DOHH2 (cell line): ENCODE measurements at regions not wholly inside any gene's neighbourhood (a gene's known extent, or its start where the extent isn't known, plus 50 kb on each side); places are given as distances from the start of the nearest gene placed in this dataset.

ENCODE experiments used
- H3F3A ChIP-seq: fragments of 200-600 bp; sonication (generic), shearing (Covaris generic); 2 replicates; pipeline ENCODE4 v1.6.0; 2016; ENCODE audit warnings: antibody characterized with exemption, mild to moderate bottlenecking; ENCODE audit not compliant: control insufficient read depth, insufficient read depth
- H3K27ac ChIP-seq: fragments of 200-600 bp; sonication (generic); 2 replicates; pipeline ENCODE4 v1.5.1; 2014; ENCODE audit warnings: low read depth, mild to moderate bottlenecking, low read length, moderate library complexity
- H3K27me3 ChIP-seq: fragments of 200-600 bp; sonication (generic); 2 replicates; pipeline ENCODE4 v1.6.1; 2014; ENCODE audit warnings: mild to moderate bottlenecking, low read length, mixed read lengths; ENCODE audit not compliant: control insufficient read depth
- H3K36me3 ChIP-seq: fragments of 200-600 bp; sonication (generic); 2 replicates; pipeline ENCODE4 v1.6.1; 2014; ENCODE audit warnings: mild to moderate bottlenecking, low read length, moderate library complexity, mixed read lengths; ENCODE audit not compliant: control insufficient read depth
- H3K4me1 ChIP-seq: fragments of 200-600 bp; sonication (generic); 2 replicates; pipeline ENCODE4 v1.6.1; 2014; ENCODE audit warnings: mild to moderate bottlenecking, low read length, mixed read lengths; ENCODE audit not compliant: control insufficient read depth
- H3K4me2 ChIP-seq: fragments of 200-600 bp; sonication (generic); 2 replicates; pipeline ENCODE4 v1.6.0; 2014; ENCODE audit warnings: mild to moderate bottlenecking, low read length, moderate library complexity
- H3K4me3 ChIP-seq: fragments of 200-600 bp; sonication (generic); 2 replicates; pipeline ENCODE4 v1.5.1; 2014; ENCODE audit warnings: mild to moderate bottlenecking, low read length, mixed read lengths
- H3K79me2 ChIP-seq: fragments of 200-600 bp; sonication (generic); 2 replicates; pipeline ENCODE4 v1.6.1; 2014; ENCODE audit warnings: mild to moderate bottlenecking, low read length, mixed read lengths; ENCODE audit not compliant: control insufficient read depth
- H3K9me2 ChIP-seq: fragments of 200-600 bp; sonication (generic); replicated peaks from 2 replicates; pipeline ENCODE4 v1.6.1; 2014; ENCODE audit warnings: mild to moderate bottlenecking, low read length, mixed read lengths; ENCODE audit not compliant: control insufficient read depth
- H3K9me3 ChIP-seq: fragments of 200-600 bp; sonication (generic); 2 replicates; pipeline ENCODE4 v1.6.1; 2014; ENCODE audit warnings: antibody characterized with exemption, low read length, mixed read lengths; ENCODE audit not compliant: control insufficient read depth, insufficient read depth
- H4K20me1 ChIP-seq: fragments of 200-600 bp; sonication (generic); 2 replicates; pipeline ENCODE4 v1.6.0; 2014; ENCODE audit warnings: low read depth, mild to moderate bottlenecking, antibody characterized with exemption, low read length, moderate library complexity; ENCODE audit not compliant: control insufficient read depth, insufficient read depth
- EZH2phosphoT487 ChIP-seq: fragments of 200-600 bp; sonication (generic); IDR thresholded peaks from 2 replicates; pipeline ENCODE4 v1.6.1; 2017; ENCODE audit warnings: borderline replicate concordance, mild to moderate bottlenecking, antibody characterized with exemption, low read length, moderate library complexity, mixed read lengths
- TF ChIP-seq, protein P1 (sequence below): fragments of 200-600 bp; sonication (generic); IDR thresholded peaks from one replicate; pipeline ENCODE4 v1.5.1; 2014; ENCODE audit warnings: antibody characterized with exemption, mild to moderate bottlenecking, low read depth, low read length; ENCODE audit not compliant: poor library complexity, severe bottlenecking

DNA sequence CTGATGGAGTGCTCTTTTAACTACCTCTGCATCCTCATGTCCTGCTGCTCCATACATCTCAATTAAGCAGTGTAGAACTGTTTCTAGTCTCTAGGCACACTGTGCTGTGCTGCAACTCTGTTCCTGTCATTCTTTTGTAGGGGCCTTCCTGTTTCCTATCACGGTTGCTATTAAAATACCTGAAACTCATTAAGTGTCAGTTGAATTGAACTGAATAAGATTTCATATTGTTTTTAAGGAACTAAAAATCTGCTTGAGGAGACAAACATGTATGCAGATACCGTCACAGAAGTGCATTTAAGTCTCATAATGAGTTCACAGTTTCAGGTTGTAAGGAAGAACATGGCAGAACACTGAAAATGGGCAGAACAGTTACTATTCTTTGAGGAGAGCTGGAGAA is 170.1 kb downstream of the LARP7 start:
- no peaks in the 10 kb centered on the region for H3K9me2 ChIP-seq
- no peak overlapping the region for H3K27ac ChIP-seq
- H4K20me1 ChIP-seq: no peaks in the 10 kb centered on the region
- H3K27me3 ChIP-seq: no peaks in the 10 kb centered on the region
- H3K4me1 ChIP-seq: peaks cover 6% of the 10 kb centered on the region
- no peaks in the 10 kb centered on the region for H3K36me3 ChIP-seq
- no peak overlapping the region for H3K4me3 ChIP-seq
- TF ChIP-seq, protein P1, sequence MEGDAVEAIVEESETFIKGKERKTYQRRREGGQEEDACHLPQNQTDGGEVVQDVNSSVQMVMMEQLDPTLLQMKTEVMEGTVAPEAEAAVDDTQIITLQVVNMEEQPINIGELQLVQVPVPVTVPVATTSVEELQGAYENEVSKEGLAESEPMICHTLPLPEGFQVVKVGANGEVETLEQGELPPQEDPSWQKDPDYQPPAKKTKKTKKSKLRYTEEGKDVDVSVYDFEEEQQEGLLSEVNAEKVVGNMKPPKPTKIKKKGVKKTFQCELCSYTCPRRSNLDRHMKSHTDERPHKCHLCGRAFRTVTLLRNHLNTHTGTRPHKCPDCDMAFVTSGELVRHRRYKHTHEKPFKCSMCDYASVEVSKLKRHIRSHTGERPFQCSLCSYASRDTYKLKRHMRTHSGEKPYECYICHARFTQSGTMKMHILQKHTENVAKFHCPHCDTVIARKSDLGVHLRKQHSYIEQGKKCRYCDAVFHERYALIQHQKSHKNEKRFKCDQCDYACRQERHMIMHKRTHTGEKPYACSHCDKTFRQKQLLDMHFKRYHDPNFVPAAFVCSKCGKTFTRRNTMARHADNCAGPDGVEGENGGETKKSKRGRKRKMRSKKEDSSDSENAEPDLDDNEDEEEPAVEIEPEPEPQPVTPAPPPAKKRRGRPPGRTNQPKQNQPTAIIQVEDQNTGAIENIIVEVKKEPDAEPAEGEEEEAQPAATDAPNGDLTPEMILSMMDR: no peak
- TF ChIP-seq EZH2phosphoT487: no peak
- H3F3A ChIP-seq: no peaks in the 10 kb centered on the region
- no peaks in the 10 kb centered on the region for H3K9me3 ChIP-seq
- no peaks in the 10 kb centered on the region for H3K79me2 ChIP-seq
- no peak overlapping the region for H3K4me2 ChIP-seq

DNA sequence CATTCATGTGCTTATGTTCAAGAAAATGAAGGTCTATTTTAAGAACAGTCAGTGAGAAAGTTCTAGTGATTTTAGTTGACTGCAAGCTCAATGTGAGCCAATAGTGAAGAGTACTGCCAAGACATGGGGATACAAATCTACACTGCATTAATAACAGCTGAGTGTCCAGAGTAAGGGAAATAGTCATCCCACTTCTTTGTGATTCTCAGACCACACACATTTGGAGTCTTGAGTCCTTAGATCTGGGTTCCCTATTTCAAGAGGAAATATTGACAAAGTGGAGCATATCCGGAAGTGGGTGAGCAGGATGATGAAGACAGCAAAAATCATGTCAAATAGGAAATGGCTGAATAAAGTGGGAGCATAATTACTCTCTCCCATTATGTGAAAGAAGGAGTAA is 171.1 kb downstream of the LARP7 start:
- H3K4me2 ChIP-seq: no peak overlapping the region
- no peak for TF ChIP-seq EZH2phosphoT487
- TF ChIP-seq, protein P1: no peak

DNA sequence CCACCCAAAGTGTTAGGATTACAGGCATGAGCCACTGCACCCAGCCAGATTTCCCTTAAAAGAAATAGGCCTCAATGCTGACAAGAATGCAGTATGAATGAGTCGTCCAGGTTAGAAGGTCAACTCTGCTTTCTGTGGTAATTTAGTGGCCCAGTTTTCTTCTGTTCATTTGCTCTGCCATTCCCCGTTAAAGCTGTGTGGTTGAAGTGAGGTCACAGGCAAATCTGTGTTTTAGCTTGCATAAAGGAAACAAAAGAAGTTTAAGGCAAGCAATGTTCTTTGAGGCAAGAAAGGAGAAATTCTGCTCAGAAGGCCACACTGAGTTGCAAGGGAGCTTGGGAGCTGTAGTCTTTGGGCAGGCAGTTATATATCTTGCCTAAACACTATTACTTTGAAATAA is 176.8 kb downstream of the LARP7 start:
- peaks cover 15% of the 10 kb centered on the region; the same call in 1 of the 2 replicates for H3K4me1 ChIP-seq

More for the DNA sequence above, 171.1 kb downstream of the LARP7 start:
- Histone ChIP-seq H3K27me3 (no peaks in the 10 kb centered on the region), H3K9me2 (no peaks in the 10 kb centered on the region), H3K4me3 (no peak overlapping the region), H3K79me2 (no peaks in the 10 kb centered on the region), H3K27ac (no peak overlapping the region), H4K20me1 (no peaks in the 10 kb centered on the region), H3K9me3 (no peaks in the 10 kb centered on the region), H3K4me1 (peaks cover 6% of the 10 kb centered on the region), H3F3A (no peaks in the 10 kb centered on the region), H3K36me3 (no peaks in the 10 kb centered on the region)

More for the DNA sequence above, 176.8 kb downstream of the LARP7 start:
- Histone ChIP-seq H4K20me1 (no peaks in the 10 kb centered on the region), H3K79me2 (no peaks in the 10 kb centered on the region), H3K27me3 (0 out of 2 replicates have a peak, but pooled peaks cover 3% of the 10 kb centered on the region), H3K4me2 (no peak overlapping the region), H3K4me3 (no peak overlapping the region), H3K27ac (no peak overlapping the region), H3F3A (no peaks in the 10 kb centered on the region), H3K9me3 (no peaks in the 10 kb centered on the region), H3K36me3 (no peaks in the 10 kb centered on the region), H3K9me2 (no peaks in the 10 kb centered on the region)
- TF ChIP-seq, protein P1: no peak
- no peak for TF ChIP-seq EZH2phosphoT487
